GM12878 (cell line): ENCODE measurements at regions not wholly inside any gene's neighbourhood (a gene's known extent, or its start where the extent isn't known, plus 50 kb on each side); places are given as distances from the start of the nearest gene placed in this dataset.

Experiments used
- ATAC-seq: fragments of 200-7000 bp; cut with Tn5 transposase; 3 replicates; pipeline ENCODE4 v1.9.1; 2020; ENCODE audit warnings: mild to moderate bottlenecking, moderate library complexity
- BruUV-seq: library from RNA; stranded (reverse); fragments of 400-500 nt; replicated peaks from 2 replicates; lab custom pipeline; 2021; lab: Mats Ljungman, UMichigan
- CTCF ChIA-PET: fragments of 300-600 bp; sonication (Branson Sonifier 250); formaldehyde crosslinking; extraction: SDS; loops from one replicate; lab custom pipeline; 2021; ENCODE audit warnings: inconsistent platforms; lab: Yijun Ruan, JAX
- POLR2A ChIA-PET: fragments of 350-600 bp; formaldehyde crosslinking; extraction: SDS; loops from one replicate; lab custom pipeline; 2021; ENCODE audit warnings: inconsistent platforms; lab: Charles Lee
- RAD21 ChIA-PET: fragments of 300-600 bp; sonication (Branson Sonifier 250); formaldehyde crosslinking; loops from one replicate; lab custom pipeline; 2023; ENCODE audit warnings: antibody characterized with exemption; ENCODE audit not compliant: unreplicated experiment; lab: Charles Lee
- SMC1A ChIA-PET: fragments of 300-600 bp; sonication (Branson Sonifier 250); formaldehyde crosslinking; loops from one replicate; lab custom pipeline; 2023; ENCODE audit not compliant: unreplicated experiment, uncharacterized antibody; lab: Charles Lee
- DNase-seq: peaks from one replicate; pipeline ENCODE4 v3.0.0-alpha.2; 2011; ENCODE audit warnings: low read depth, low spot score
- FAIRE-seq: peaks from 3 replicates; lab custom pipeline; 2011; peaks lifted over from hg19 to GRCh38; lab: Jason Lieb, UNC
- H2AFZ ChIP-seq: 2 replicates; pipeline ENCODE4 v1.6.0; 2011; ENCODE audit warnings: low read depth, low read length, control low read depth; ENCODE audit not compliant: control insufficient read depth
- H3K27ac ChIP-seq: 2 replicates; pipeline ENCODE4 v1.5.1; 2011; ENCODE audit warnings: control low read depth; ENCODE audit not compliant: control insufficient read depth, insufficient read depth
- H3K27me3 ChIP-seq, 2 experiments: replicated peaks in 1 of 2; 2 replicates each; pipeline versions ENCODE4 v1.6.0 to v1.6.1; 2011; ENCODE audit warnings: low read length in 1 of 2; ENCODE audit not compliant: control insufficient read depth in 2 of 2, insufficient read depth in 2 of 2
- H3K36me3 ChIP-seq, 2 experiments: 2 replicates each; pipeline ENCODE4 v1.5.1; 2011; ENCODE audit warnings: low read length in 1 of 2; ENCODE audit not compliant: control insufficient read depth in 2 of 2, insufficient read depth in 2 of 2
- H3K4me1 ChIP-seq: 2 replicates; pipeline ENCODE4 v1.6.1; 2011; ENCODE audit warnings: mild to moderate bottlenecking, low read length, moderate library complexity, mixed read lengths; ENCODE audit not compliant: control insufficient read depth, insufficient read depth
- H3K4me2 ChIP-seq: 2 replicates; pipeline ENCODE4 v1.6.0; 2011; ENCODE audit warnings: control low read depth; ENCODE audit not compliant: control insufficient read depth, insufficient read depth
- H3K4me3 ChIP-seq: fragments of 200-600 bp; sonication (generic); 2 replicates; pipeline ENCODE4 v1.5.1; 2016
- H3K79me2 ChIP-seq: 2 replicates; pipeline ENCODE4 v1.6.0; 2011; ENCODE audit warnings: low read length; ENCODE audit not compliant: control insufficient read depth, insufficient read depth
- H3K9ac ChIP-seq: 2 replicates; pipeline ENCODE4 v1.8.0; 2011; ENCODE audit warnings: low read length, control low read depth, mixed read lengths; ENCODE audit not compliant: control insufficient read depth, insufficient read depth
- H3K9me3 ChIP-seq: replicated peaks from 3 replicates; pipeline ENCODE4 v1.5.1; 2011; ENCODE audit warnings: mild to moderate bottlenecking, low read length; ENCODE audit not compliant: control insufficient read depth, insufficient read depth
- H4K20me1 ChIP-seq: 2 replicates; pipeline ENCODE4 v1.6.0; 2011; ENCODE audit not compliant: control insufficient read depth, insufficient read depth
- BHLHE40 ChIP-seq, 2 experiments: fragments of 450-650 bp in 1 of 2; IDR thresholded peaks; 2 replicates each; pipeline ENCODE4 v1.6.1; 2011 to 2017; ENCODE audit warnings: low read depth in 2 of 2, borderline replicate concordance in 1 of 2, improper control_type of control experiment in 1 of 2, low read length in 1 of 2, mild to moderate bottlenecking in 1 of 2
- CBFB ChIP-seq: IDR thresholded peaks from 2 replicates; pipeline ENCODE4 v1.6.1; 2016; ENCODE audit warnings: antibody characterized with exemption, low read depth
- EED ChIP-seq: sonication (generic); IDR thresholded peaks from 2 replicates; pipeline ENCODE4 v1.6.1; 2016; ENCODE audit warnings: antibody characterized with exemption, low read depth
- HDAC6 ChIP-seq: fragments of 200-600 bp; sonication (generic); IDR thresholded peaks from one replicate; pipeline ENCODE4 v1.8.0; 2017; ENCODE audit warnings: antibody characterized with exemption; ENCODE audit not compliant: unreplicated experiment
- IKZF2 ChIP-seq, 2 experiments: fragments of 450-650 bp; IDR thresholded peaks; 2 replicates each; pipeline ENCODE4 v1.6.1; 2017; ENCODE audit warnings: mild to moderate bottlenecking in 2 of 2, moderate library complexity in 2 of 2
- NR2C1 ChIP-seq: fragments of 450-650 bp; IDR thresholded peaks from 2 replicates; pipeline ENCODE4 v1.6.1; 2017; ENCODE audit warnings: antibody characterized with exemption, mild to moderate bottlenecking, moderate library complexity
- RFX5 ChIP-seq: IDR thresholded peaks from 2 replicates; pipeline ENCODE4 v1.6.1; 2011; ENCODE audit warnings: low read depth, low read length, improper control_type of control experiment
- TCF7 ChIP-seq: IDR thresholded peaks from 2 replicates; pipeline ENCODE4 v1.6.1; 2014; ENCODE audit warnings: antibody characterized with exemption, borderline replicate concordance
- YY1 ChIP-seq: IDR thresholded peaks from 2 replicates; pipeline ENCODE4 v1.6.1; 2011; ENCODE audit warnings: low read depth, mild to moderate bottlenecking, low read length
- ZSCAN29 ChIP-seq: fragments of 450-650 bp; IDR thresholded peaks from 2 replicates; pipeline ENCODE4 v1.6.1; 2017; ENCODE audit warnings: mild to moderate bottlenecking, moderate library complexity
- WGBS: methylation state at CpG from one replicate; pipeline ENCODE4 v1.1.6; 2016; ENCODE audit warnings: low lambda C conversion rate; ENCODE audit not compliant: insufficient replicate concordance, insufficient coverage; ENCODE audit errors: missing lambda C conversion rate; 5-methylcytosine and 5-hydroxymethylcytosine counted together
- in situ Hi-C: fragments of 300-500 bp; cut with MboI; formaldehyde crosslinking; loops from 9 replicates; pipeline ENCODE4 v1.14.3; 2018; ENCODE audit warnings: mixed read lengths
- intact Hi-C: fragments of 100-400 bp; cut with micrococcal nuclease; formaldehyde crosslinking; loops from one replicate; pipeline ENCODE4 v1.14.2; 2022; ENCODE audit not compliant: unreplicated experiment
- TF ChIP-seq, protein P1 (sequence below): IDR thresholded peaks from 2 replicates; pipeline ENCODE4 v1.6.1; 2012; ENCODE audit warnings: low read depth, low read length, improper control_type of control experiment
- TF ChIP-seq, protein P2 (sequence below): fragments of 450-650 bp; formaldehyde crosslinking; IDR thresholded peaks from 2 replicates; pipeline ENCODE4 v1.5.0; 2022; ENCODE audit warnings: mild to moderate bottlenecking, missing genetic modification characterization
- TF ChIP-seq, protein P3 (sequence below): IDR thresholded peaks from 2 replicates; pipeline ENCODE4 v1.6.1; 2012; ENCODE audit warnings: low read depth, low read length, improper control_type of control experiment

DNA sequence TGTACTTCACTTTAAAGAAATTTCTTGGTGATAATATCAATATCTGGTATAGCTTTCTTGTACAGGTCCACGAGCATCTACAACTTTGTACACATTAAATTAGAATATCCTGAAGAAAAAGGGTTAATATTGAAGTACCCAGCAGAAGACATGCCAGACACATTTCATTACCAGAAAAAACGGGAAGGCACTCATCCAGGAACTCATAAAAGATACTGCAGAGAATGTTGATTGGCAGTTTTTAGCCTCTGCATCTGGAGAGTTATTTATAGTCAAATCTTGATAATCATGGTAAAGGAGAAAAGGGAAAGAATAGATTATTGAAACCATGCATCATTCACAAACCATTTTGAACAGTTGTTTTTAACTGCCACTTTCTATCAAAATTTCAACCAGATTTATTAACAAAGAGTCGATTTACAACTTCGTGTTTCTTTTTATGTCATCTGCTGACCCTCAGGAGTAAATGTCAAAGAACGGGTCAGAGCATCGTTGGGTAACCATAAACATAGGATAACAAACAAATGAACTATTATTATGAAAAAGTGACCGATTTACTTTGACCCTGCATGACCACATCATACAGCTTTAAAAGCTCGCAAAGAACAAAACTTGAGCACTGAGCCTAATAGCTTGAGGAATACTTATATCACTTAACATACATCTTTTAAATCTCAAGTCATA, 229.2 kb upstream of the SGK1 start:
- no TSS peak for BruUV-seq
- ChIA-PET SMC1A (no interaction called here), POLR2A (no interaction called here), CTCF (no interaction called here), RAD21 (no interaction called here)
- Histone ChIP-seq H3K4me1 (no peaks in the 10 kb centered on the region), H4K20me1 (no peaks in the 10 kb centered on the region), H2AFZ (no peak overlapping the region), H3K4me3 (no peak overlapping the region), H3K27ac (no peak overlapping the region), H3K36me3 (no peaks in the 10 kb centered on the region), H3K9ac (no peak overlapping the region), H3K4me2 (no peak overlapping the region), H3K27me3 (peaks cover 0 to 2% of the 10 kb centered on the region in 2 experiments; a peak in 1 of 4 replicates), H3K9me3 (no peaks in the 10 kb centered on the region), H3K79me2 (no peaks in the 10 kb centered on the region)
- no peak for DNase-seq
- no peak for FAIRE-seq
- intact Hi-C loops (no loop called here), in situ Hi-C loops (no loop called here)
- TF ChIP-seq ZSCAN29: no peak
- no peak for TF ChIP-seq TCF7
- no peak for TF ChIP-seq NR2C1
- no peak for TF ChIP-seq IKZF2 (IDR thresholded peaks at IDR 0.05)
- 17% methylated on average over 8 of the region's 8 CpGs for whole genome bisulfite sequencing
- ATAC-seq: no peak

DNA sequence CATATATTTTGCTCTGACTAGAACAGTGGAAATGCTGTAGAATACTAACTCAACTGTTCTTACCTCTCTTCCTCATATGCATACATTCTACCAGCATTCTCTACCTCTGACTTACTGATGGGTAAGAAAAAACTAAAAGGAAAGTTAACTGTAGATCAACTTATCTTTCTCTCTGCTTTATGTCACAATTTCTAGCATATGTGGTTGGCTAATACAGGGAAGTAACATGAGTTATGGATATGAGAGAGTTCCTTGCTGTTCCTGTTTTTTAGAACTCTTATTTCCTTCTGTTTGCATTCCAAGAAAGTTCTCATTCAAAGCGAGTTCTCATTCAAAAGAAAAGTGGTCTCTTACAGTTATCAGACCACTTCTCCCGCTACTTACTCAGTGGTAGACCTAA, 226.8 kb upstream of the SGK1 start:
- ATAC-seq (no peak), FAIRE-seq (peak; percentile 7), DNase-seq (no peak)
- intact Hi-C loops: no loop called here
- peaks cover 0 to 2% of the 10 kb centered on the region in 2 experiments; a peak in 2 of 4 replicates for H3K27me3 ChIP-seq
- 44% methylated on average over 2 of the region's 2 CpGs for WGBS
- no peaks in the 10 kb centered on the region for H3K79me2 ChIP-seq
- in situ Hi-C loops: no loop called here
- H3K9me3 ChIP-seq: no peaks in the 10 kb centered on the region
- ChIA-PET CTCF (no interaction called here), SMC1A (no interaction called here), POLR2A (no interaction called here), RAD21 (no interaction called here)
- no peak overlapping the region for H3K4me2 ChIP-seq
- H3K4me3 ChIP-seq: no peak overlapping the region
- H3K9ac ChIP-seq: no peak overlapping the region
- H3K27ac ChIP-seq: no peak overlapping the region
- no peak overlapping the region for H2AFZ ChIP-seq
- H3K36me3 ChIP-seq: no peaks in the 10 kb centered on the region
- no TSS peak for BruUV-seq
- H4K20me1 ChIP-seq: no peaks in the 10 kb centered on the region
- no peaks in the 10 kb centered on the region for H3K4me1 ChIP-seq
- no peak for TF ChIP-seq RFX5
- TF ChIP-seq CBFB: no peak
- TF ChIP-seq EED: no peak
- TF ChIP-seq, protein P1, sequence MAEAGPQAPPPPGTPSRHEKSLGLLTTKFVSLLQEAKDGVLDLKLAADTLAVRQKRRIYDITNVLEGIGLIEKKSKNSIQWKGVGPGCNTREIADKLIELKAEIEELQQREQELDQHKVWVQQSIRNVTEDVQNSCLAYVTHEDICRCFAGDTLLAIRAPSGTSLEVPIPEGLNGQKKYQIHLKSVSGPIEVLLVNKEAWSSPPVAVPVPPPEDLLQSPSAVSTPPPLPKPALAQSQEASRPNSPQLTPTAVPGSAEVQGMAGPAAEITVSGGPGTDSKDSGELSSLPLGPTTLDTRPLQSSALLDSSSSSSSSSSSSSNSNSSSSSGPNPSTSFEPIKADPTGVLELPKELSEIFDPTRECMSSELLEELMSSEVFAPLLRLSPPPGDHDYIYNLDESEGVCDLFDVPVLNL: no peak
- TF ChIP-seq, protein P2, sequence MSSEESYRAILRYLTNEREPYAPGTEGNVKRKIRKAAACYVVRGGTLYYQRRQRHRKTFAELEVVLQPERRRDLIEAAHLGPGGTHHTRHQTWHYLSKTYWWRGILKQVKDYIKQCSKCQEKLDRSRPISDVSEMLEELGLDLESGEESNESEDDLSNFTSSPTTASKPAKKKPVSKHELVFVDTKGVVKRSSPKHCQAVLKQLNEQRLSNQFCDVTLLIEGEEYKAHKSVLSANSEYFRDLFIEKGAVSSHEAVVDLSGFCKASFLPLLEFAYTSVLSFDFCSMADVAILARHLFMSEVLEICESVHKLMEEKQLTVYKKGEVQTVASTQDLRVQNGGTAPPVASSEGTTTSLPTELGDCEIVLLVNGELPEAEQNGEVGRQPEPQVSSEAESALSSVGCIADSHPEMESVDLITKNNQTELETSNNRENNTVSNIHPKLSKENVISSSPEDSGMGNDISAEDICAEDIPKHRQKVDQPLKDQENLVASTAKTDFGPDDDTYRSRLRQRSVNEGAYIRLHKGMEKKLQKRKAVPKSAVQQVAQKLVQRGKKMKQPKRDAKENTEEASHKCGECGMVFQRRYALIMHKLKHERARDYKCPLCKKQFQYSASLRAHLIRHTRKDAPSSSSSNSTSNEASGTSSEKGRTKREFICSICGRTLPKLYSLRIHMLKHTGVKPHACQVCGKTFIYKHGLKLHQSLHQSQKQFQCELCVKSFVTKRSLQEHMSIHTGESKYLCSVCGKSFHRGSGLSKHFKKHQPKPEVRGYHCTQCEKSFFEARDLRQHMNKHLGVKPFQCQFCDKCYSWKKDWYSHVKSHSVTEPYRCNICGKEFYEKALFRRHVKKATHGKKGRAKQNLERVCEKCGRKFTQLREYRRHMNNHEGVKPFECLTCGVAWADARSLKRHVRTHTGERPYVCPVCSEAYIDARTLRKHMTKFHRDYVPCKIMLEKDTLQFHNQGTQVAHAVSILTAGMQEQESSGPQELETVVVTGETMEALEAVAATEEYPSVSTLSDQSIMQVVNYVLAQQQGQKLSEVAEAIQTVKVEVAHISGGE: no peak
- TF ChIP-seq BHLHE40 (IDR thresholded peaks at IDR 0.05; ENCODE audit: borderline replicate concordance in 1 of 2, low read depth in 2 of 2, low read length in 1 of 2): no peak
- TF ChIP-seq HDAC6: no peak
- TF ChIP-seq, protein P3, sequence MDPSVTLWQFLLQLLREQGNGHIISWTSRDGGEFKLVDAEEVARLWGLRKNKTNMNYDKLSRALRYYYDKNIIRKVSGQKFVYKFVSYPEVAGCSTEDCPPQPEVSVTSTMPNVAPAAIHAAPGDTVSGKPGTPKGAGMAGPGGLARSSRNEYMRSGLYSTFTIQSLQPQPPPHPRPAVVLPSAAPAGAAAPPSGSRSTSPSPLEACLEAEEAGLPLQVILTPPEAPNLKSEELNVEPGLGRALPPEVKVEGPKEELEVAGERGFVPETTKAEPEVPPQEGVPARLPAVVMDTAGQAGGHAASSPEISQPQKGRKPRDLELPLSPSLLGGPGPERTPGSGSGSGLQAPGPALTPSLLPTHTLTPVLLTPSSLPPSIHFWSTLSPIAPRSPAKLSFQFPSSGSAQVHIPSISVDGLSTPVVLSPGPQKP: no peak
- TF ChIP-seq YY1: no peak
